ENCODE measurements at regions not wholly inside any gene's neighbourhood (a gene's known extent, or its start where the extent isn't known, plus 50 kb on each side); places are given as distances from the start of the nearest gene placed in this dataset.

- no peak for DNase-seq (ENCODE audit: low spot score)
- TF ChIP-seq, protein P1, sequence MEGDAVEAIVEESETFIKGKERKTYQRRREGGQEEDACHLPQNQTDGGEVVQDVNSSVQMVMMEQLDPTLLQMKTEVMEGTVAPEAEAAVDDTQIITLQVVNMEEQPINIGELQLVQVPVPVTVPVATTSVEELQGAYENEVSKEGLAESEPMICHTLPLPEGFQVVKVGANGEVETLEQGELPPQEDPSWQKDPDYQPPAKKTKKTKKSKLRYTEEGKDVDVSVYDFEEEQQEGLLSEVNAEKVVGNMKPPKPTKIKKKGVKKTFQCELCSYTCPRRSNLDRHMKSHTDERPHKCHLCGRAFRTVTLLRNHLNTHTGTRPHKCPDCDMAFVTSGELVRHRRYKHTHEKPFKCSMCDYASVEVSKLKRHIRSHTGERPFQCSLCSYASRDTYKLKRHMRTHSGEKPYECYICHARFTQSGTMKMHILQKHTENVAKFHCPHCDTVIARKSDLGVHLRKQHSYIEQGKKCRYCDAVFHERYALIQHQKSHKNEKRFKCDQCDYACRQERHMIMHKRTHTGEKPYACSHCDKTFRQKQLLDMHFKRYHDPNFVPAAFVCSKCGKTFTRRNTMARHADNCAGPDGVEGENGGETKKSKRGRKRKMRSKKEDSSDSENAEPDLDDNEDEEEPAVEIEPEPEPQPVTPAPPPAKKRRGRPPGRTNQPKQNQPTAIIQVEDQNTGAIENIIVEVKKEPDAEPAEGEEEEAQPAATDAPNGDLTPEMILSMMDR (IDR thresholded peaks at IDR 0.05; ENCODE audit: extremely low read depth, missing control alignments), result no peak
Measured at GRCh38 chr10:131620314-131620713, 280.5 kb upstream of the PPP2R2D start.

DNA sequence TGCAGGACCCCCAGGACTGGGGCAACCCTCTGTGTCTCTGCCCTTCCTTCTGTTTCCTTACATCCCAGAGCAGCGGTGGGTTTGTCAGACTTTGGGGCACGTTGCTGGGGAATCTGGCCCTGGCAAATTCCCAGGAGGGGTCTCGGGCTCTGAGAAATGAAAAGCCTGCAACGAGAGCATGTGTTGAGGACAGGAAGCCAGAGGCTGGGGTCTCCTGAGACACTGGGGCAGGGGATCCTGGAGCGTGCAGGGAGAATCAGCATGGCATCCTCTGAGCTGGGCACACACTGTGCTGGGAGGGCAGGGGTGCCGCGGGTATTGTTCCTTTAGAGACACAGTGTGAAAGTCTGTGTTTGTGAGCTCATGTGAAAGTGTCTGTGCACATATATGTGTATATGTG, 279.9 kb upstream of the PPP2R2D start:
- DNase-seq (ENCODE audit: low spot score), result no peak
- TF ChIP-seq, protein P1 (IDR thresholded peaks at IDR 0.05; ENCODE audit: extremely low read depth, missing control alignments), result no peak

- no peak for DNase-seq (ENCODE audit: low spot score)
- TF ChIP-seq, protein P1 (IDR thresholded peaks at IDR 0.05; ENCODE audit: extremely low read depth, missing control alignments), result no peak
Measured at GRCh38 chr10:131621784-131622624, 278.8 kb upstream of the PPP2R2D start.

- TF ChIP-seq, protein P1 (IDR thresholded peaks at IDR 0.05; ENCODE audit: extremely low read depth, missing control alignments), result no peak
- DNase-seq (ENCODE audit: low spot score), result no peak
Measured at GRCh38 chr10:131625041-131625440, 275.8 kb upstream of the PPP2R2D start.

- TF ChIP-seq, protein P1 (IDR thresholded peaks at IDR 0.05; ENCODE audit: extremely low read depth, missing control alignments), result no peak
Measured at GRCh38 chr10:131626274-131626673, 274.5 kb upstream of the PPP2R2D start.

DNA sequence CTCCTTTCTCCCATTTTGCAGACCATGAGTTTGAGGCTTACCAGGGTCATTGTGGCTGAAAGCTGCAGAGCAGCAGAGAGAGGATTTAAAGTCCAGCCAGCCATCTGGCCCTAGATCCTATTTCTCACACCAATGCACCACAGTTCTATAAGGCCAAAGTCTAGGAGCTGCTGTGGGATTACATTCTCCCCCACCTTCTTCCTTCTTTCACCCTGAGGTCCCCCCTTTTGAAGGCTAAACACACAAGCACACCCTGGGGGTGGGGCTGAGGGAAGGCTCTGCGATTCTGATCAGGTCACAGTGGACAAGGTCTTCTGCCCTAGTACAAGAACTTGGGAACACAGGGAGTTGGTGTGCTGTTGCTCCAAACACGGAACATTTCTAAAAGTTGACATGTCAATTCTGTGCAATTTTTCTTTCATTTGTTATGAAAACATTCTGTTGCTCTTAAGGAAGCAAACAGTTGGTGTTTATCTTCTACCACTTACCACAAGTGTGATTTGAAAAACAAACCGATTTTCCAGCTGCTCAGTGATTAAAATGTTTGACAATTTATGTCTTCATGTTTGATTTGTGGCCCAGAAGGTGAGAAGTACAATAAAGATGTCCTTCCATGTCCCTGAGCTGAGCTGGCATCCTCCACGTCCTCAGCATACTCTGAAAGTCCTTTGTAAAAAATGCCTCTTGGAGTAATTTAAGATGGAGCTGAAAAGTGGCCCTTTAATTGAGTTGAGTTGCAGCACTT, 271.6 kb upstream of the PPP2R2D start:
- DNase-seq (ENCODE audit: low spot score), result no peak
- TF ChIP-seq, protein P1 (IDR thresholded peaks at IDR 0.05; ENCODE audit: extremely low read depth, missing control alignments), result no peak

More at GRCh38 chr10:131626274-131626673, 274.5 kb upstream of the PPP2R2D start:
- no peak for DNase-seq (ENCODE audit: low spot score)

DNA sequence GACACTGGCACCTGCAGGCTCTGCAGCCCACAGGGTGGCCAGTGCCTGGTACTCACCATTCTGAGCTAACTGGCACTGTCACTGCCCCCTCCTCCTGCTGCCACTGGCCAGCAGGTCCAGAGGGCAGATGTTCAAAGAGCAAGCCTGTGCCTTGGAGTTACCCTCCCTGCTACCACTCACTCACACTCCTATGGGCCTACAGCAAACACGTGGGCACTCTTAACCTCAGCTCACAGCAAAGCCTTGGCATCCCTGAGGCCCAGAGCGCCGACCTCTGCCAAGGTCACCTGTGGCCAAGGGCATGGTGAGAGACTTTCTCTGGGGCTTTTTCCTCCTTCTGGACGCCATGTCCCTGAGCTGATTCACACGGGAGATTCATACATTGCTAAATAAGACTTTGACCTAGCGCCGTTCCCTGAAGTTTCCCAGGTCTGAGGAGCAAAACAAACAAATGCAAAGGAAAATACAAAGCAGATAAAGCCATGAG, 270.0 kb upstream of the PPP2R2D start:
- no peak for DNase-seq (ENCODE audit: low spot score)
- TF ChIP-seq, protein P1 (IDR thresholded peaks at IDR 0.05; ENCODE audit: extremely low read depth, missing control alignments), result no peak
